Prostate gland (tissue), 2 donors: ENCODE measurements at regions not wholly inside any gene's neighbourhood (a gene's known extent, or its start where the extent isn't known, plus 50 kb on each side); places are given as distances from the start of the nearest gene placed in this dataset.

Experiments
- DNase-seq: peaks from one replicate; pipeline ENCODE4 v3.0.0-alpha.2; 2019; ENCODE audit warnings: low spot score
- H3K27ac ChIP-seq, 2 donors: fragments of 200-600 bp; sonication (generic); 2 replicates each; pipeline ENCODE4 v1.5.1; 2017 to 2019
- H3K27me3 ChIP-seq: fragments of 200-600 bp; sonication (generic); replicated peaks from 2 replicates; pipeline ENCODE4 v1.5.1; 2019; ENCODE audit not compliant: insufficient read depth
- H3K36me3 ChIP-seq, 2 donors: fragments of 200-600 bp; sonication (generic); 1 replicate in 1 of 2; 2 replicates in 1 of 2; pipeline versions ENCODE4 v1.5.1 to v1.8.1; 2017 to 2019
- H3K4me1 ChIP-seq: fragments of 200-600 bp; sonication (generic); replicated peaks from 2 replicates; pipeline ENCODE4 v1.5.1; 2019
- H3K4me3 ChIP-seq, 2 donors: fragments of 200-600 bp; sonication (generic); 2 replicates each; pipeline ENCODE4 v1.5.1; 2017 to 2019
- H3K9me3 ChIP-seq: fragments of 200-600 bp; sonication (generic); 2 replicates; pipeline ENCODE4 v1.5.1; 2017
- CTCF ChIP-seq, 4 experiments: fragments of 200-600 bp in 2 of 4; fragments of 450-650 bp in 2 of 4; sonication (generic) in 2 of 4; IDR thresholded peaks; 1 replicate in 3 of 4; 2 replicates in 1 of 4; pipeline ENCODE4 v1.5.1; 2016 to 2019; ENCODE audit warnings: antibody characterized with exemption in 4 of 4, mild to moderate bottlenecking in 2 of 4, moderate library complexity in 2 of 4
- POLR2A ChIP-seq: fragments of 450-650 bp; IDR thresholded peaks from one replicate; pipeline ENCODE4 v1.6.1; 2016; ENCODE audit warnings: antibody characterized with exemption, mild to moderate bottlenecking
- POLR2AphosphoS5 ChIP-seq: sonication (generic); formaldehyde crosslinking; IDR thresholded peaks from one replicate; pipeline ENCODE4 v1.6.1; 2017; ENCODE audit warnings: antibody characterized with exemption
- WGBS: methylation state at CpG from one replicate; pipeline ENCODE4 v1.1.5; 2018; 5-methylcytosine and 5-hydroxymethylcytosine counted together
- intact Hi-C: fragments of 100-400 bp; cut with DNase I; formaldehyde crosslinking; loops from one replicate; pipeline ENCODE4 v1.14.2; 2022

GRCh38 chr20:20834008-20834407 is 121.6 kb upstream of the RALGAPA2 start:
- DNase-seq, result no peak
- Histone ChIP-seq H3K36me3 (no peaks in the 10 kb centered on the region), H3K4me1 (no peaks in the 10 kb centered on the region), H3K4me3 (no peak overlapping the region), H3K9me3 (no peaks in the 10 kb centered on the region), H3K27ac (no peak overlapping the region), H3K27me3 (no peaks in the 10 kb centered on the region)
- WGBS, result 88% methylated on average over 1 of the region's 1 CpG
- no peak for TF ChIP-seq POLR2A
- TF ChIP-seq POLR2AphosphoS5, result no peak
- no peak for TF ChIP-seq CTCF (IDR thresholded peaks at IDR 0.05)
- intact Hi-C loops, result loop anchor here (10.0 kb wide), 1 partner anchor 671 kb away; no protein-coding TSS in a partner anchor

GRCh38 chr20:20832715-20833114 is 120.3 kb upstream of the RALGAPA2 start:
- H3K9me3 ChIP-seq, result no peaks in the 10 kb centered on the region
- no peak for DNase-seq
- TF ChIP-seq POLR2A (no peak), POLR2AphosphoS5 (no peak), CTCF (IDR thresholded peaks at IDR 0.05) (no peak)
- no peaks in the 10 kb centered on the region for H3K4me1 ChIP-seq
- no peaks in the 10 kb centered on the region for H3K36me3 ChIP-seq
- intact Hi-C loops, result loop anchor here (10.0 kb wide), 1 partner anchor 672 kb away; no protein-coding TSS in a partner anchor
- H3K4me3 ChIP-seq, result no peak overlapping the region
- no peak overlapping the region for H3K27ac ChIP-seq
- H3K27me3 ChIP-seq, result no peaks in the 10 kb centered on the region
- WGBS, result 38% methylated on average over 1 of the region's 1 CpG

DNA sequence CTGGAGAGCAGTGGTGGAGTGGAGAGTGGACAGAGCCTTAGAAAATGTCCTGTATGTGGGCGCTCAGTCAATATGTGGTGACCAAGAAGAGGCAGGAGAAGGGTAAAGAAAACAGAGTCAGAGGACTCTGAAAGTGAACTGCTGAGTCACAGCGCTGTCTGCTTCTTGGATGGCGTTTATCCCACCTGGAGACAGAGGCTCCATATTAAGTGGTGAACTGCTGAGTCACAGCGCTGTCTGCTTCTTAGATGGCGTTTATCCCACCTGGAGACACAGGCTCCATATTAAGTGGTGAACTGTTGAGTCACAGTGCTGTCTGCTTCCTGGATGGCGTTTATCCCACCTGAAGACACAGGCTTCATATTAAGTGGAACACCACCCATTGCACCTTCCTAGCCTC is 119.3 kb upstream of the RALGAPA2 start:
- no peak for TF ChIP-seq POLR2AphosphoS5
- no peak for TF ChIP-seq CTCF (IDR thresholded peaks at IDR 0.05)
- TF ChIP-seq POLR2A, result no peak
- DNase-seq, result no peak
- H3K36me3 ChIP-seq, result no peaks in the 10 kb centered on the region
- no peak overlapping the region for H3K27ac ChIP-seq
- intact Hi-C loops, result loop anchor here (10.0 kb wide), 1 partner anchor 673 kb away; no protein-coding TSS in a partner anchor
- no peaks in the 10 kb centered on the region for H3K9me3 ChIP-seq
- no peaks in the 10 kb centered on the region for H3K4me1 ChIP-seq
- H3K4me3 ChIP-seq, result no peak overlapping the region
- H3K27me3 ChIP-seq, result no peaks in the 10 kb centered on the region
- WGBS, result 91% methylated on average over 6 of the region's 6 CpGs

GRCh38 chr20:20829681-20830080 is 117.2 kb upstream of the RALGAPA2 start:
- no peak overlapping the region for H3K4me3 ChIP-seq
- intact Hi-C loops, result loop anchor here (10.0 kb wide), 2 partner anchors 235 to 675 kb away; no protein-coding TSS in a partner anchor
- DNase-seq, result no peak
- no peaks in the 10 kb centered on the region for H3K4me1 ChIP-seq
- 95% methylated on average over 2 of the region's 2 CpGs for WGBS
- H3K9me3 ChIP-seq, result no peaks in the 10 kb centered on the region
- H3K27ac ChIP-seq, result no peak overlapping the region
- no peaks in the 10 kb centered on the region for H3K36me3 ChIP-seq
- TF ChIP-seq CTCF (IDR thresholded peaks at IDR 0.05), result no peak
- no peak for TF ChIP-seq POLR2A
- no peaks in the 10 kb centered on the region for H3K27me3 ChIP-seq

DNA sequence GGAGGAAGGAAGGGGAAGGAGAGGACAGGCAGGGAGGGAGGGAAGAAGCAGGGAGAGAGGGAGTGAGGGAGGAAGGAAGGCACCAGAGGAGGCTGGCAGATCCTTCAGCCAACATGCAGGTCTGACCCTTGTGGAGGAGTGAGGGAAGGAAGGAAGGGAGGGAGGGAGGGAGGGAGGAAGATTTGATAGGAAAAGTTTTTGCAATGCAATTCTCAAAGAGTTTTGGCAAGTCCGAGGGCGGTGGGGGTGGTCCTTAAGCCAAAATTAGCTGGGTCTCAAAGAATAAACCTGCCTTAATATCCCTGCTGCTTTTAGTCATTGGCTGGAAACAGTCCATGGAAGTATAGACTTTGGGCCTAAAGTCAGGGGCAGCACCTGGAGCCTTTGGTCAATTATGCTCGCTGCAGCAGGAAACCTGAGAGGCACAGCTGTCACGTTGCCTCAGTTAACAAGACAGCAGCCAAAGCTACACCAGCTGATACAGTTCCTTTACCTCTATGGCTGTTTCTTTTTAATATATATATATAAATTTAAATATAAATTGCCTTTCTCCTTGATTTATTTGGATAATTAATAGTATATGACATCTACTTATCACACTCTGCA is 115.7 kb upstream of the RALGAPA2 start:
- Histone ChIP-seq H3K9me3 (no peaks in the 10 kb centered on the region), H3K36me3 (no peaks in the 10 kb centered on the region), H3K4me3 (no peak overlapping the region), H3K27ac (no peak overlapping the region), H3K4me1 (no peaks in the 10 kb centered on the region), H3K27me3 (no peaks in the 10 kb centered on the region)
- TF ChIP-seq POLR2AphosphoS5, result no peak
- no peak for TF ChIP-seq POLR2A
- TF ChIP-seq CTCF (IDR thresholded peaks at IDR 0.05), result no peak
- intact Hi-C loops, result loop anchor here (10.0 kb wide), 1 partner anchor 233 kb away; no protein-coding TSS in a partner anchor
- 66% methylated on average over 3 of the region's 4 CpGs for WGBS
- no peak for DNase-seq
